ENCODE measurements at regions not wholly inside any gene's neighbourhood (a gene's known extent, or its start where the extent isn't known, plus 50 kb on each side); places are given as distances from the start of the nearest gene placed in this dataset.

DNA sequence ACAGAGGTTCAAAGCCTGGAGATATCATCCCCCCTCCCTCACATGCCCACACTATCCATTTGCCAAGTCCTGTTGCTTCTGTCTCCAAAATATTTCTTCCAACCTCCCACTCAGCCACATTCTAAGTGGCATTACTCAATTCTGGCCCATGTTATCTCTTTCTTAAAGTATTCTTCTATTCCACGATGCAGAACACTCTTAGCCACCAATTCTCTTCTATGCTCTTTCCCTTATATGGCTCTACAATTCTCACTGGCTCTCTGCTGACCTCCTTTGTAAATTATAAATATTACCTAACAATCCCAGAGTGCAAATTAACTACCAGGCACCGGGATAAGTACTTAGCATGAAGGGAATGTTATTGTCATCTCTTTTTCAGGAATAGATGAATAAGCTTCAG is 82.4 kb downstream of the KCNJ2 start:
- CTCF ChIA-PET, result no interaction called here
- Mint-ChIP-seq H3K4me1 (ENCODE audit: low read depth, unreplicated experiment) (no peaks in the 10 kb centered on the region), H3K36me3 (ENCODE audit: insufficient read depth, unreplicated experiment) (no peaks in the 10 kb centered on the region), H3K4me3 (ENCODE audit: low read depth, unreplicated experiment) (no peak overlapping the region), H3K27ac (ENCODE audit: unreplicated experiment) (no peak overlapping the region), H3K27me3 (ENCODE audit: unreplicated experiment) (no peaks in the 10 kb centered on the region), H3K9me3 (ENCODE audit: low read depth, unreplicated experiment) (peaks cover 7% of the 10 kb centered on the region)
- no peak for DNase-seq
- BruUV-seq (replicated peaks), result no TSS peak
- intact Hi-C loops (cut with micrococcal nuclease; ENCODE audit: unreplicated experiment), result no loop called here
- TF ChIP-seq, protein P1, sequence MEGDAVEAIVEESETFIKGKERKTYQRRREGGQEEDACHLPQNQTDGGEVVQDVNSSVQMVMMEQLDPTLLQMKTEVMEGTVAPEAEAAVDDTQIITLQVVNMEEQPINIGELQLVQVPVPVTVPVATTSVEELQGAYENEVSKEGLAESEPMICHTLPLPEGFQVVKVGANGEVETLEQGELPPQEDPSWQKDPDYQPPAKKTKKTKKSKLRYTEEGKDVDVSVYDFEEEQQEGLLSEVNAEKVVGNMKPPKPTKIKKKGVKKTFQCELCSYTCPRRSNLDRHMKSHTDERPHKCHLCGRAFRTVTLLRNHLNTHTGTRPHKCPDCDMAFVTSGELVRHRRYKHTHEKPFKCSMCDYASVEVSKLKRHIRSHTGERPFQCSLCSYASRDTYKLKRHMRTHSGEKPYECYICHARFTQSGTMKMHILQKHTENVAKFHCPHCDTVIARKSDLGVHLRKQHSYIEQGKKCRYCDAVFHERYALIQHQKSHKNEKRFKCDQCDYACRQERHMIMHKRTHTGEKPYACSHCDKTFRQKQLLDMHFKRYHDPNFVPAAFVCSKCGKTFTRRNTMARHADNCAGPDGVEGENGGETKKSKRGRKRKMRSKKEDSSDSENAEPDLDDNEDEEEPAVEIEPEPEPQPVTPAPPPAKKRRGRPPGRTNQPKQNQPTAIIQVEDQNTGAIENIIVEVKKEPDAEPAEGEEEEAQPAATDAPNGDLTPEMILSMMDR (IDR thresholded peaks at IDR 0.05; ENCODE audit: unreplicated experiment), result no peak

DNA sequence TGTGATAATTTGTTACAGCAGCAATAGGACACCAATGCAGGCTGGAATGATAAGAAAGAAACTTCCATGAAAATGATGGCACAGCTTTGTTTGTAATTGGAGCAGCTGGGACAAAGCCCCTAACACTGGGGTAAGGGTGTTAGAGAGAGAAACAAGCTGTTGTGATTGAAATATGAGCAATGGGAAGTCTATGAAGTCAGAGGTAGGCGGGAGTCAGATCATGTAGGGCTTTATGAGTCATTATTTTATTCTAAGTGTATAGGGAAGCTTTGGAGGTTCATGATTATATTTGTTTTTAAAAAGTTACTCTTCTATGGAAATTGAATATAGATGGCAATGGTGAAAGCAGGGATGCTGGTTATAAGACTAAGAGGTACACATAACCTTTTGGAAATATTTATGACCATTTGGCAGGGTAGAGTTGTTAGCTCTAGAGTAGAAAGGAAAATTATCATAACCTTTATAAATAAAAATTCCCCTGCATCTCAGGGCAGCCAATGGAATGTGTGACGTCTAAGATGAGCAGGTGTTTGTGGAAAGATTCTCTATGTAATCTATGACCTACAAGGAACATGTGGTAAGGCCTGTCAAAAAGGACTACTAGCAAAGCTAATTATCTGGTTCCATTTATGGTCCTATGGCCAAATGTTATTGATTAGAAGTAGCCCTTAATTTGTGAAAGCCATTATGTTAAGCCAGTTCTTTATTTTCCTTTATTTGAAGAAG is 85.6 kb downstream of the KCNJ2 start:
- DNase-seq, result no peak
- no peaks in the 10 kb centered on the region for H3K27me3 Mint-ChIP-seq (ENCODE audit: unreplicated experiment)
- BruUV-seq (replicated peaks), result no TSS peak
- TF ChIP-seq, protein P1 (IDR thresholded peaks at IDR 0.05; ENCODE audit: unreplicated experiment), result no peak
- no peaks in the 10 kb centered on the region for H3K4me1 Mint-ChIP-seq (ENCODE audit: low read depth, unreplicated experiment)
- H3K9me3 Mint-ChIP-seq (ENCODE audit: low read depth, unreplicated experiment), result peaks cover 7% of the 10 kb centered on the region
- H3K36me3 Mint-ChIP-seq (ENCODE audit: insufficient read depth, unreplicated experiment), result no peaks in the 10 kb centered on the region
- CTCF ChIA-PET, result interaction anchor here (0.6 kb wide), 1 partner anchor 264 kb away, joined by 5 read pairs; no protein-coding TSS in a partner anchor
- intact Hi-C loops (cut with micrococcal nuclease; ENCODE audit: unreplicated experiment), result no loop called here
- H3K27ac Mint-ChIP-seq (ENCODE audit: unreplicated experiment), result no peak overlapping the region
- H3K4me3 Mint-ChIP-seq (ENCODE audit: low read depth, unreplicated experiment), result no peak overlapping the region

DNA sequence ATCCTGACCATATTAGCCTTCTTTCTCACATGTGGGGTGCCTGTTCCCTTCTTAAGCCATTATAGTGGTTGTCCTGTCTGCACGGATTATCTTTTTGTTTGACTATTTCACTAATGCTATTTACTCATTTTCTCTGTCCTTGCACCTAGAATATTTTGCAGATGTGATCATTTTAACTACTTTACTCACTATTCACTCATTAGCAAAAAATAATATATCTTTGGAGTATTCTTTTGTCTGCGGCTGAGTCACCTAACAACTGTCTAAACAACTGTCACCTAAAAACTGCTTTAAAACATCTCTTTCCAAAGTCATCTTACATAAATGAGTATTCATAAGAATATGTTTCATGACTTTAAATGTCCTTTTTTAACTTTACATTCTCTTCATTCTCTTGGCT is 87.4 kb downstream of the KCNJ2 start:
- H3K27me3 Mint-ChIP-seq (ENCODE audit: unreplicated experiment), result no peaks in the 10 kb centered on the region
- DNase-seq, result no peak
- H3K27ac Mint-ChIP-seq (ENCODE audit: unreplicated experiment), result no peak overlapping the region
- intact Hi-C loops (cut with micrococcal nuclease; ENCODE audit: unreplicated experiment), result no loop called here
- TF ChIP-seq, protein P1 (IDR thresholded peaks at IDR 0.05; ENCODE audit: unreplicated experiment), result no peak
- no TSS peak for BruUV-seq (replicated peaks)
- peaks cover 11% of the 10 kb centered on the region for H3K9me3 Mint-ChIP-seq (ENCODE audit: low read depth, unreplicated experiment)
- CTCF ChIA-PET, result no interaction called here
- H3K4me1 Mint-ChIP-seq (ENCODE audit: low read depth, unreplicated experiment), result no peaks in the 10 kb centered on the region
- H3K4me3 Mint-ChIP-seq (ENCODE audit: low read depth, unreplicated experiment), result no peak overlapping the region
- no peaks in the 10 kb centered on the region for H3K36me3 Mint-ChIP-seq (ENCODE audit: insufficient read depth, unreplicated experiment)

GRCh38 chr17:70258465-70258864 is 89.1 kb downstream of the KCNJ2 start:
- no peaks in the 10 kb centered on the region for H3K4me1 Mint-ChIP-seq (ENCODE audit: low read depth, unreplicated experiment)
- no peak overlapping the region for H3K27ac Mint-ChIP-seq (ENCODE audit: unreplicated experiment)
- no TSS peak for BruUV-seq (replicated peaks)
- TF ChIP-seq, protein P1 (IDR thresholded peaks at IDR 0.05; ENCODE audit: unreplicated experiment), result no peak
- DNase-seq, result no peak
- H3K4me3 Mint-ChIP-seq (ENCODE audit: low read depth, unreplicated experiment), result no peak overlapping the region
- H3K27me3 Mint-ChIP-seq (ENCODE audit: unreplicated experiment), result no peaks in the 10 kb centered on the region
- no peaks in the 10 kb centered on the region for H3K36me3 Mint-ChIP-seq (ENCODE audit: insufficient read depth, unreplicated experiment)
- peaks cover 11% of the 10 kb centered on the region for H3K9me3 Mint-ChIP-seq (ENCODE audit: low read depth, unreplicated experiment)
- CTCF ChIA-PET, result no interaction called here
- intact Hi-C loops (cut with micrococcal nuclease; ENCODE audit: unreplicated experiment), result no loop called here
